GM12892 (cell line): ENCODE measurements at regions not wholly inside any gene's neighbourhood (a gene's known extent, or its start where the extent isn't known, plus 50 kb on each side); places are given as distances from the start of the nearest gene placed in this dataset.

ENCODE experiments used
- POLR2A ChIP-seq: IDR thresholded peaks from 2 replicates; pipeline ENCODE4 v1.6.1; 2011; ENCODE audit warnings: low read depth, low read length, control low read depth
- POLR2AphosphoS5 ChIP-seq: IDR thresholded peaks from 2 replicates; pipeline ENCODE4 v1.6.1; 2011; ENCODE audit warnings: low read depth, low read length, control low read depth

DNA sequence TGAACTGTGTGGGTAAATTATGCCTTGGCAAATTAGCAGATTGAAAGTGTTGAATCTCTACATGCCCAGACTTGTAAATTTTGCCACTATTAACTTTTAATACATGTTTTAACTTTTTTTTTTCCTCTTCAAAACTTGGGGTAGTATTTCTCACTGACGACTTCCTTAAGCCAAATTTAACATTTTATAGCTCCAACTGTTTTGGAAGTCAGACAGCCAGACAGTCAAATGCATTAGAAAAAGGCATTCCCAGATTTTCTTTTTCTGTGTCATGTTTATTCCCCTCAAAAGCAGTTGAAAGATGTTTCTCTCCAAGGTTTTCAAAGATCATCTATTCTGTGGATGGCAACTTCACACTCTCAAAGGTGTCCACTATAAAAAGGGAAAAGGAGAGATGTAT is 226.8 kb upstream of the FN1 start:
- no peak for TF ChIP-seq POLR2A
- no peak for TF ChIP-seq POLR2AphosphoS5
